Muscle of arm (tissue), 1 donor: ENCODE measurements at regions not wholly inside any gene's neighbourhood (a gene's known extent, or its start where the extent isn't known, plus 50 kb on each side); places are given as distances from the start of the nearest gene placed in this dataset.
A peak's percentile ranks its signal among the peaks of the same experiment; 100 is the strongest.
"Not testable (repeated sequence)": the region's sequence is repeated elsewhere in the genome, so short reads cannot be mapped to it uniquely, and the experiment has no call there.

Experiments used
- DNase-seq: peaks from one replicate; pipeline ENCODE4 v3.0.0-alpha.2; 2013

GRCh38 chr3:162538906-162539305 is 1042.3 kb downstream of the OTOL1 start:
- DNase-seq = no peak

- DNase-seq = no peak
Observed at GRCh38 chr3:162540421-162540820, 1043.8 kb downstream of the OTOL1 start.

GRCh38 chr3:162541923-162542322 is 1045.3 kb downstream of the OTOL1 start:
- DNase-seq = no peak

GRCh38 chr3:162544246-162544645 is 1047.6 kb downstream of the OTOL1 start:
- no peak for DNase-seq

- no peak for DNase-seq
Observed at GRCh38 chr3:162546910-162547309, 1050.3 kb downstream of the OTOL1 start.

GRCh38 chr3:162547321-162547720 is 1050.7 kb downstream of the OTOL1 start:
- no peak for DNase-seq

- DNase-seq = no peak
Observed at GRCh38 chr3:162555761-162556160, 1059.2 kb downstream of the OTOL1 start.

- peak; percentile 12 for DNase-seq
Observed at GRCh38 chr3:162558016-162558415, 1061.4 kb downstream of the OTOL1 start.

- DNase-seq = no peak
Observed at GRCh38 chr3:162568706-162569105, 1072.1 kb downstream of the OTOL1 start.

GRCh38 chr3:162569314-162569713 is 1072.7 kb downstream of the OTOL1 start:
- no peak for DNase-seq

GRCh38 chr3:162584986-162585385 is 1088.4 kb downstream of the OTOL1 start:
- no peak for DNase-seq

GRCh38 chr3:162586591-162586990 is 1090.0 kb downstream of the OTOL1 start:
- DNase-seq = no peak

GRCh38 chr3:162597226-162597625 is 1100.6 kb downstream of the OTOL1 start:
- DNase-seq = peak; percentile 11

GRCh38 chr3:162598500-162598899 is 1101.9 kb downstream of the OTOL1 start:
- DNase-seq = peak; percentile 9

GRCh38 chr3:162599742-162600141 is 1103.1 kb downstream of the OTOL1 start:
- DNase-seq = not testable (repeated sequence)

GRCh38 chr3:162601101-162601670 is 1104.6 kb downstream of the OTOL1 start:
- no peak for DNase-seq

- no peak for DNase-seq
Observed at GRCh38 chr3:162602619-162603018, 1106.0 kb downstream of the OTOL1 start.

- no peak for DNase-seq
Observed at GRCh38 chr3:162605651-162606204, 1109.1 kb downstream of the OTOL1 start.

- DNase-seq = no peak
Observed at GRCh38 chr3:162610261-162610660, 1113.7 kb downstream of the OTOL1 start.

GRCh38 chr3:162612991-162613390 is 1116.4 kb downstream of the OTOL1 start:
- DNase-seq = no peak

- no peak for DNase-seq
Observed at GRCh38 chr3:162626172-162626571, 1129.6 kb downstream of the OTOL1 start.

- DNase-seq = no peak
Observed at GRCh38 chr3:162628531-162628930, 1131.9 kb downstream of the OTOL1 start.

- no peak for DNase-seq
Observed at GRCh38 chr3:162629372-162629771, 1132.8 kb downstream of the OTOL1 start.

GRCh38 chr3:162632672-162633071 is 1136.1 kb downstream of the OTOL1 start:
- DNase-seq = no peak
